ENCODE measurements at regions not wholly inside any gene's neighbourhood (a gene's known extent, or its start where the extent isn't known, plus 50 kb on each side); places are given as distances from the start of the nearest gene placed in this dataset.
A peak's percentile ranks its signal among the peaks of the same experiment; 100 is the strongest.

DNA sequence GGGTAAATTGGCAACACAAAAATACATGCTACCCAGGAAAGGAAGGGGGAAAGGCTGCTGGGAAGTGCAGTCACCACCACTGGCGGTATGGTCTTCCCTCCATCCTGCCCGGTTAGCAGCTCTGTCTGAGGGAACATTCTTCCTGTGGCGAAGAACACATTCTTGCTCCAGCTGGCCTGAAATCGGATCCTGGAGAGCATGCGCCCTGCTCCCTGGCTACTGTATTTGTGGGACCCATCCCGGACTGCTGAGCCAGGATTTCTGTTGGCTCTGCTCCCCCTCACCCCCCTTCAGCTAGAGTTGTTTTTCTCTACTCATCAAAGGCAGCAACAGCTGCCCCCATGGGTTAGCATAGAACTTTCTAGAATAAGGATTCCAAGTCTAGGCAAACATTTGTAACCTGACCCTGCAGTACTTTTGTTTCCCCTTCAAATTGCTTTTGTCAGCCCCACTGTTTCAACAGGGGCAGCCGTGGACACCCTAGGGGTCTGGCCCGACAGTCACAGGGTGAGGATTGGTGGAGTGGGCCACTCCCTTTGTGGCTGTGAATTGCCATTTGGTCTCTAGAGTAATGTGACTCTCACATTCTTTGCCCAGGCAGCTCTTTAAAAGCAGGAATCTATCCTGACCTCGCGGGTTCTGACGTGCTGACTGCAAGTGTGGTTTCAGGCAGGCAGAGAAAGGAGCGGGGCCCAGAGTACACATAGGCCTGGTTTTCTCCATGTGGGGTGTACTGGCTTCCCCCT lies 157.7 kb downstream of the TOMM20 start:
- FAIRE-seq (peak; percentile 38), DNase-seq (ENCODE audit: insufficient read length, low spot score) (no peak)
- TF ChIP-seq POLR2AphosphoS5 (IDR thresholded peaks at IDR 0.05; ENCODE audit: low read depth, low read length) (peak; percentile 27; the same call in 1 of the 2 replicates), POLR2A (IDR thresholded peaks at IDR 0.05; ENCODE audit: low read depth, low read length) (no peak; the same call in none of the 2 replicates), PAX5 (IDR thresholded peaks at IDR 0.05; ENCODE audit: insufficient read depth, low read length, severe bottlenecking) (no peak)

DNA sequence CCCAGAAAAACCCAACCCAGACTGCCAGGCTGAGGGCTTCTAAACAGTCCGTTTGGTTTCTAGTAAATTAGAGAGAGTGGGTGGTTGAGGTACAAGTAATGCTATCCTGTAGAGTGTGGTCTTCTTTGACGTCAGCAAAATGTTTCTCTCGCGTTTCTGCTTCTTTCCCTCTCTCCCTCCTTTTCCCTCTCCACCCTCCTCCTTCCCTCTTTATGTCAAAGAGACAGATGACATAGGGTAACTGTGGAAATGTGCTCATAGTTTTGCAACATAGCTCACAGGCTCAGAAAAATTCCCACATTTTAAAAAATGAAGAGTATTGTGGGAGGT lies 158.3 kb downstream of the TOMM20 start:
- TF ChIP-seq POLR2AphosphoS5 (IDR thresholded peaks at IDR 0.05; ENCODE audit: low read depth, low read length) (no peak), POLR2A (IDR thresholded peaks at IDR 0.05; ENCODE audit: low read depth, low read length) (no peak), TAF1 (IDR thresholded peaks at IDR 0.05; ENCODE audit: low read depth, low read length) (no peak), PAX5 (IDR thresholded peaks at IDR 0.05; ENCODE audit: insufficient read depth, low read length, severe bottlenecking) (no peak), POU2F2 (IDR thresholded peaks at IDR 0.05; ENCODE audit: low read depth, low read length) (no peak), SPI1 (IDR thresholded peaks at IDR 0.05; ENCODE audit: low read depth, low read length) (no peak)
- FAIRE-seq (no peak), DNase-seq (ENCODE audit: insufficient read length, low spot score) (no peak)

GRCh38 chr1:234969581-234970400 lies 158.8 kb downstream of the TOMM20 start:
- FAIRE-seq, result no peak
- DNase-seq (ENCODE audit: insufficient read length, low spot score), result no peak
- no peak for TF ChIP-seq POLR2AphosphoS5 (IDR thresholded peaks at IDR 0.05; ENCODE audit: low read depth, low read length)
- TF ChIP-seq SPI1 (IDR thresholded peaks at IDR 0.05; ENCODE audit: low read depth, low read length), result no peak
- no peak for TF ChIP-seq PAX5 (IDR thresholded peaks at IDR 0.05; ENCODE audit: insufficient read depth, low read length, severe bottlenecking)
- TF ChIP-seq POU2F2 (IDR thresholded peaks at IDR 0.05; ENCODE audit: low read depth, low read length), result no peak
- no peak; the same call in 1 of the 2 replicates for TF ChIP-seq POLR2A (IDR thresholded peaks at IDR 0.05; ENCODE audit: low read depth, low read length)
- no peak for TF ChIP-seq TAF1 (IDR thresholded peaks at IDR 0.05; ENCODE audit: low read depth, low read length)

- no peak for DNase-seq (ENCODE audit: insufficient read length, low spot score)
- no peak for TF ChIP-seq PAX5 (IDR thresholded peaks at IDR 0.05; ENCODE audit: insufficient read depth, low read length, severe bottlenecking)
- peak; percentile 46; the same call in 1 of the 2 replicates for TF ChIP-seq SPI1 (IDR thresholded peaks at IDR 0.05; ENCODE audit: low read depth, low read length)
- no peak for TF ChIP-seq POLR2AphosphoS5 (IDR thresholded peaks at IDR 0.05; ENCODE audit: low read depth, low read length)
- FAIRE-seq, result no peak
These were observed 159.6 kb downstream of the TOMM20 start for GRCh38 chr1:234969011-234969441.

- DNase-seq (ENCODE audit: insufficient read length, low spot score) (no peak), FAIRE-seq (no peak)
- TF ChIP-seq POLR2A (IDR thresholded peaks at IDR 0.05; ENCODE audit: low read depth, low read length), result no peak
- TF ChIP-seq POU2F2 (IDR thresholded peaks at IDR 0.05; ENCODE audit: low read depth, low read length), result no peak
- TF ChIP-seq SPI1 (IDR thresholded peaks at IDR 0.05; ENCODE audit: low read depth, low read length), result no peak
- no peak for TF ChIP-seq POLR2AphosphoS5 (IDR thresholded peaks at IDR 0.05; ENCODE audit: low read depth, low read length)
- no peak for TF ChIP-seq TAF1 (IDR thresholded peaks at IDR 0.05; ENCODE audit: low read depth, low read length)
These were observed 160.2 kb downstream of the TOMM20 start for GRCh38 chr1:234968451-234968850.

DNA sequence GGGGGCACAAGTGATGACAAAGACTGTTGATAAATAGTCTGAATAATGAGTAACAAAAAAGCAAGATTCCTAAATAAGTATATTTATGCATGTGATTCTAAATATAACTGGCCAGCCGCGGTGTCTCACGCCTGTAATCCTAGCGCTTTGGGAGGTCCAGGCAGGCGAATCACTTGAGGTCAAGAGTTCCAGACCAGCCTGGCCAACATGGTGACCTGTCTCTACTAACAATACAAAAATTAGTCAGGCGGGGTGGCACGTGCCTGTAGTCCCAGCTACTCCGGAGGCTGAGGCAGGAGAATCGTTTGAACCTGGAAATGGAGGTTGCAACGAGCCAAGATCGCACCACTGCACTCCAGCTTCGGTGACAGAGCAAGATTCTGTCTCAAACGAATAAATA lies 161.5 kb downstream of the TOMM20 start:
- no peak for FAIRE-seq
- TF ChIP-seq PAX5 (IDR thresholded peaks at IDR 0.05; ENCODE audit: insufficient read depth, low read length, severe bottlenecking) (no peak), POU2F2 (IDR thresholded peaks at IDR 0.05; ENCODE audit: low read depth, low read length) (no peak), POLR2A (IDR thresholded peaks at IDR 0.05; ENCODE audit: low read depth, low read length) (no peak), POLR2AphosphoS5 (IDR thresholded peaks at IDR 0.05; ENCODE audit: low read depth, low read length) (no peak), SPI1 (IDR thresholded peaks at IDR 0.05; ENCODE audit: low read depth, low read length) (no peak), TAF1 (IDR thresholded peaks at IDR 0.05; ENCODE audit: low read depth, low read length) (no peak)

DNA sequence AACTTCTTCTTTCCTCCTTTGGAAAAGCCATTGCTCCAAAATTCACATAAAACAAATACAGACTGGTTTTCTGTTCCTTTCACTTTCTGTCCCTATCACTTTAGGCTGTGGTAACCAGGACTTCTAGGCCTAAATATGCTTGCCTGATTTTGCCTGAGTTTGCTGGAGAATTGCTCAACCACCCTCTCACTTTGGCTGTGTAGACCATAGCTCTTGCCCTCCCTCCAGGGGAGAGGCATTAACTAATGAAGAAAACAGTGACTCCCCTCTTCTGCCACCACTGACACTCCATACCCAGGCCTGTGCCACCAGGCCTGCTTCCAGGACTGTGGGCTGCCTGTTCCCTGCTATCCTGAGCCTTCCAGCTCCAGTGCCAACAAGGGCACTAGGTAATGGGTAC lies 163.5 kb downstream of the TOMM20 start:
- DNase-seq (ENCODE audit: insufficient read length, low spot score) (no peak), FAIRE-seq (no peak)
- TF ChIP-seq POU2F2 (IDR thresholded peaks at IDR 0.05; ENCODE audit: low read depth, low read length) (no peak), SPI1 (IDR thresholded peaks at IDR 0.05; ENCODE audit: low read depth, low read length) (no peak), PAX5 (IDR thresholded peaks at IDR 0.05; ENCODE audit: insufficient read depth, low read length, severe bottlenecking) (no peak), POLR2A (IDR thresholded peaks at IDR 0.05; ENCODE audit: low read depth, low read length) (no peak), TAF1 (IDR thresholded peaks at IDR 0.05; ENCODE audit: low read depth, low read length) (no peak), POLR2AphosphoS5 (IDR thresholded peaks at IDR 0.05; ENCODE audit: low read depth, low read length) (no peak)

More for the DNA sequence above, 161.5 kb downstream of the TOMM20 start:
- DNase-seq (ENCODE audit: insufficient read length, low spot score), result no peak

GRCh38 chr1:234963904-234964702 lies 164.5 kb downstream of the TOMM20 start:
- FAIRE-seq, result no peak
- no peak for DNase-seq (ENCODE audit: insufficient read length, low spot score)
- TF ChIP-seq POU2F2 (IDR thresholded peaks at IDR 0.05; ENCODE audit: low read depth, low read length) (no peak), PAX5 (IDR thresholded peaks at IDR 0.05; ENCODE audit: insufficient read depth, low read length, severe bottlenecking) (no peak), POLR2AphosphoS5 (IDR thresholded peaks at IDR 0.05; ENCODE audit: low read depth, low read length) (no peak), POLR2A (IDR thresholded peaks at IDR 0.05; ENCODE audit: low read depth, low read length) (no peak), SPI1 (IDR thresholded peaks at IDR 0.05; ENCODE audit: low read depth, low read length) (no peak), TAF1 (IDR thresholded peaks at IDR 0.05; ENCODE audit: low read depth, low read length) (no peak)
